ENCODE measurements at regions not wholly inside any gene's neighbourhood (a gene's known extent, or its start where the extent isn't known, plus 50 kb on each side); places are given as distances from the start of the nearest gene placed in this dataset.
"Not testable (repeated sequence)": the region's sequence is repeated elsewhere in the genome, so short reads cannot be mapped to it uniquely, and the experiment has no call there.

GRCh38 chr16:29114574-29114973, 129.7 kb downstream of the LAT start:
- peak overlapping the region; percentile 53 to 74 (median 65); a peak in 21 of 22 replicates for H3K4me2 ChIP-seq
- no peak overlapping the region for H3K4me3 ChIP-seq
- H3K4me1 ChIP-seq = peaks cover 21 to 39% (median 31%) of the 10 kb centered on the region in 10 experiments
- H3K9me3 ChIP-seq (replicated peaks in 1 of 11) = no peaks in the 10 kb centered on the region
- H4K20me1 ChIP-seq = peaks cover 0 to 4% (median 0%) of the 10 kb centered on the region in 11 experiments; a peak in 1 of 22 replicates
- peak overlapping the region in 8 of 11 experiments; percentile 18 to 61 (median 42); a peak in 8 of 22 replicates for H3K27ac ChIP-seq
- H3K27me3 ChIP-seq = no peaks in the 10 kb centered on the region
- H3K9ac ChIP-seq = peak overlapping the region in 7 of 11 experiments; percentile 24 to 56 (median 40); a peak in 5 of 22 replicates
- TF ChIP-seq Cebpa-rat (IDR thresholded peaks at IDR 0.05) = no peak
- H3K36me3 ChIP-seq = peaks cover 0 to 55% (median 4%) of the 10 kb centered on the region in 11 experiments; a peak in 10 of 22 replicates

- H3K27me3 ChIP-seq; H4K20me1 ChIP-seq; H3K9me3 ChIP-seq (replicated peaks in 1 of 11); H3K4me3 ChIP-seq; H3K9ac ChIP-seq; H3K27ac ChIP-seq; H3K4me2 ChIP-seq: not testable (repeated sequence)
- Histone ChIP-seq H3K36me3 (peaks cover 0 to 55% (median 4%) of the 10 kb centered on the region in 11 experiments; a peak in 10 of 22 replicates), H3K4me1 (peaks cover 20 to 39% (median 30%) of the 10 kb centered on the region in 10 experiments)
Observed at GRCh38 chr16:29113446-29113845, 128.6 kb downstream of the LAT start.

GRCh38 chr16:29112755-29113347, 128.0 kb downstream of the LAT start:
- H3K27ac ChIP-seq = no peak overlapping the region
- no peak overlapping the region for H3K9ac ChIP-seq
- peaks cover 0 to 49% (median 4%) of the 10 kb centered on the region in 11 experiments; a peak in 10 of 22 replicates for H3K36me3 ChIP-seq
- peak overlapping the region in 2 of 11 experiments; percentile 21 to 42; a peak in 2 of 22 replicates for H3K4me2 ChIP-seq
- no peaks in the 10 kb centered on the region for H3K27me3 ChIP-seq
- H4K20me1 ChIP-seq = peaks cover 0 to 4% (median 0%) of the 10 kb centered on the region in 11 experiments; a peak in 1 of 22 replicates
- H3K4me1 ChIP-seq = peaks cover 15 to 33% (median 26%) of the 10 kb centered on the region in 10 experiments
- no peak for TF ChIP-seq Cebpa-rat (IDR thresholded peaks at IDR 0.05)
- H3K4me3 ChIP-seq = no peak overlapping the region
- no peaks in the 10 kb centered on the region for H3K9me3 ChIP-seq (replicated peaks in 1 of 11)

- H3K4me3 ChIP-seq; H3K27ac ChIP-seq; H4K20me1 ChIP-seq; H3K27me3 ChIP-seq; H3K9me3 ChIP-seq (replicated peaks in 1 of 11); H3K9ac ChIP-seq: not testable (repeated sequence)
- Histone ChIP-seq H3K4me1 (peaks cover 15 to 33% (median 26%) of the 10 kb centered on the region in 10 experiments), H3K36me3 (peaks cover 0 to 42% (median 4%) of the 10 kb centered on the region in 11 experiments; a peak in 10 of 22 replicates), H3K4me2 (peak overlapping the region in 5 of 11 experiments; percentile 14 to 42 (median 20); a peak in 4 of 22 replicates)
Observed at GRCh38 chr16:29111901-29112680, 127.2 kb downstream of the LAT start.

GRCh38 chr16:29111421-29111820, 126.6 kb downstream of the LAT start:
- Histone ChIP-seq H3K9me3 (replicated peaks in 1 of 11) (no peaks in the 10 kb centered on the region), H3K4me1 (peaks cover 15 to 28% (median 25%) of the 10 kb centered on the region in 10 experiments), H4K20me1 (peaks cover 0 to 4% (median 0%) of the 10 kb centered on the region in 11 experiments; a peak in 1 of 22 replicates), H3K9ac (no peak overlapping the region), H3K4me2 (no peak overlapping the region), H3K4me3 (no peak overlapping the region), H3K27ac (no peak overlapping the region), H3K36me3 (peaks cover 0 to 35% (median 0%) of the 10 kb centered on the region in 11 experiments; a peak in 9 of 22 replicates), H3K27me3 (no peaks in the 10 kb centered on the region)
- TF ChIP-seq Cebpa-rat (IDR thresholded peaks at IDR 0.05) = no peak

- H3K27ac ChIP-seq; H3K9ac ChIP-seq; H3K9me3 ChIP-seq (replicated peaks in 1 of 11): not testable (repeated sequence)
Observed at GRCh38 chr16:29108625-29109169, 123.8 kb downstream of the LAT start.

GRCh38 chr16:29107299-29107698, 122.4 kb downstream of the LAT start:
- Histone ChIP-seq H3K4me1 (peaks cover 0 to 7% (median 5%) of the 10 kb centered on the region in 10 experiments; a peak in 8 of 20 replicates), H3K27me3 (no peaks in the 10 kb centered on the region), H3K36me3 (peaks cover 0 to 24% (median 0%) of the 10 kb centered on the region in 11 experiments; a peak in 7 of 22 replicates), H3K27ac (no peak overlapping the region), H3K4me2 (no peak overlapping the region), H3K4me3 (no peak overlapping the region), H3K9me3 (replicated peaks in 1 of 11) (no peaks in the 10 kb centered on the region), H4K20me1 (no peaks in the 10 kb centered on the region), H3K9ac (no peak overlapping the region)
- no peak for TF ChIP-seq Cebpa-rat (IDR thresholded peaks at IDR 0.05)

More at GRCh38 chr16:29108625-29109169, 123.8 kb downstream of the LAT start:
- H3K4me3 ChIP-seq, H3K27me3 ChIP-seq, H3K4me2 ChIP-seq, H4K20me1 ChIP-seq: not testable (repeated sequence)
- Histone ChIP-seq H3K4me1 (peaks cover 0 to 11% (median 8%) of the 10 kb centered on the region in 10 experiments; a peak in 8 of 20 replicates), H3K36me3 (peaks cover 0 to 28% (median 0%) of the 10 kb centered on the region in 11 experiments; a peak in 6 of 22 replicates)

- not testable (repeated sequence) for H3K4me3 ChIP-seq; H3K27ac ChIP-seq; H3K27me3 ChIP-seq; H3K9me3 ChIP-seq (replicated peaks in 1 of 11); H4K20me1 ChIP-seq; H3K4me2 ChIP-seq; H3K4me1 ChIP-seq; H3K9ac ChIP-seq
- peaks cover 0 to 25% (median 0%) of the 10 kb centered on the region in 11 experiments; a peak in 7 of 22 replicates for H3K36me3 ChIP-seq
Observed at GRCh38 chr16:29106259-29106908, 121.5 kb downstream of the LAT start.

- not testable (repeated sequence) for H4K20me1 ChIP-seq; H3K27me3 ChIP-seq; H3K4me2 ChIP-seq; H3K4me1 ChIP-seq; H3K4me3 ChIP-seq; H3K9ac ChIP-seq; H3K9me3 ChIP-seq (replicated peaks in 1 of 11); H3K27ac ChIP-seq
- peaks cover 0 to 15% (median 0%) of the 10 kb centered on the region in 11 experiments; a peak in 7 of 22 replicates for H3K36me3 ChIP-seq
Observed at GRCh38 chr16:29104600-29104999, 119.7 kb downstream of the LAT start.

GRCh38 chr16:29097965-29098364, 113.1 kb downstream of the LAT start:
- H3K27ac ChIP-seq = not testable (repeated sequence)

GRCh38 chr16:29094729-29095624, 110.1 kb downstream of the LAT start:
- peaks cover 0 to 14% (median 0%) of the 10 kb centered on the region in 11 experiments; a peak in 3 of 22 replicates for H3K9me3 ChIP-seq (replicated peaks in 1 of 11)
- not testable (repeated sequence) for H3K4me3 ChIP-seq, H3K9ac ChIP-seq, H3K4me2 ChIP-seq, H4K20me1 ChIP-seq, H3K36me3 ChIP-seq, H3K27me3 ChIP-seq, H3K27ac ChIP-seq, H3K4me1 ChIP-seq

More at GRCh38 chr16:29097965-29098364, 113.1 kb downstream of the LAT start:
- H4K20me1 ChIP-seq; H3K4me1 ChIP-seq; H3K36me3 ChIP-seq; H3K27me3 ChIP-seq; H3K4me2 ChIP-seq; H3K4me3 ChIP-seq; H3K9ac ChIP-seq; H3K9me3 ChIP-seq (replicated peaks in 1 of 11): not testable (repeated sequence)

GRCh38 chr16:29094325-29094724, 109.5 kb downstream of the LAT start:
- H3K4me2 ChIP-seq, H4K20me1 ChIP-seq, H3K4me3 ChIP-seq, H3K36me3 ChIP-seq, H3K4me1 ChIP-seq, H3K27ac ChIP-seq, H3K9ac ChIP-seq, H3K27me3 ChIP-seq: not testable (repeated sequence)
- peaks cover 0 to 14% (median 0%) of the 10 kb centered on the region in 11 experiments; a peak in 3 of 22 replicates for H3K9me3 ChIP-seq (replicated peaks in 1 of 11)

Data from BLaER1 treated with 17β-estradiol and CSF1 and Interleukin-3, amounts not matched to agents 10 nM and 100 nM (cell line).